BJ (cell line): ENCODE measurements at regions not wholly inside any gene's neighbourhood (a gene's known extent, or its start where the extent isn't known, plus 50 kb on each side); places are given as distances from the start of the nearest gene placed in this dataset.

Experiments used
- CTCF ChIA-PET: fragments of 350-600 bp; formaldehyde crosslinking; extraction: SDS; loops from one replicate; lab custom pipeline; 2021; ENCODE audit warnings: antibody characterized with exemption, inconsistent platforms; lab: Yijun Ruan, JAX
- POLR2A ChIA-PET: fragments of 300-600 bp; sonication (Branson Sonifier 250); formaldehyde crosslinking; extraction: SDS; loops from one replicate; lab custom pipeline; 2021; ENCODE audit warnings: antibody characterized with exemption; lab: Charles Lee
- DNase-seq: peaks from one replicate; pipeline ENCODE4 v3.0.0-alpha.2; 2011; ENCODE audit warnings: low read depth
- H3K27me3 ChIP-seq: 2 replicates; pipeline ENCODE4 v1.6.0; 2011; ENCODE audit warnings: low read length; ENCODE audit not compliant: control insufficient read depth, insufficient read depth
- H3K36me3 ChIP-seq: 2 replicates; pipeline ENCODE4 v1.5.1; 2011; ENCODE audit warnings: low read length; ENCODE audit not compliant: control insufficient read depth, insufficient read depth
- H3K4me3 ChIP-seq: 2 replicates; pipeline ENCODE4 v1.5.1; 2011; ENCODE audit warnings: low read depth, mild to moderate bottlenecking, control low read depth, low read length
- CTCF ChIP-seq: IDR thresholded peaks from 2 replicates; pipeline ENCODE4 v1.5.1; 2011; ENCODE audit warnings: low read depth, mild to moderate bottlenecking, control low read depth, inconsistent platforms, low read length, moderate library complexity; ENCODE audit not compliant: insufficient read depth

- no peak for TF ChIP-seq CTCF
- Histone ChIP-seq H3K4me3 (no peak overlapping the region), H3K27me3 (no peaks in the 10 kb centered on the region), H3K36me3 (no peaks in the 10 kb centered on the region)
- no peak for DNase-seq
- ChIA-PET POLR2A (interaction anchor here (0.6 kb wide), 1 partner anchor 508 kb away, joined by 3 read pairs; no protein-coding TSS in a partner anchor), CTCF (no interaction called here)
Measured at GRCh38 chr2:82062463-82062862, 1757.9 kb upstream of the LRRTM1 start.

- POLR2A ChIA-PET = no interaction called here
- Histone ChIP-seq H3K27me3 (no peaks in the 10 kb centered on the region), H3K4me3 (no peak overlapping the region), H3K36me3 (no peaks in the 10 kb centered on the region)
- no peak for DNase-seq
- no peak for TF ChIP-seq CTCF
- CTCF ChIA-PET = no interaction called here
Measured at GRCh38 chr2:82055846-82056245, 1751.3 kb upstream of the LRRTM1 start.

- Histone ChIP-seq H3K36me3 (no peaks in the 10 kb centered on the region), H3K4me3 (no peak overlapping the region), H3K27me3 (no peaks in the 10 kb centered on the region)
- CTCF ChIA-PET = no interaction called here
- no peak for DNase-seq
- POLR2A ChIA-PET = no interaction called here
- TF ChIP-seq CTCF = no peak
Measured at GRCh38 chr2:82043867-82044266, 1739.3 kb upstream of the LRRTM1 start.

- CTCF ChIA-PET = interaction anchor here (0.6 kb wide), 1 partner anchor 1185 kb away, joined by 4 read pairs; no protein-coding TSS in a partner anchor
- Histone ChIP-seq H3K36me3 (no peaks in the 10 kb centered on the region), H3K27me3 (no peaks in the 10 kb centered on the region), H3K4me3 (no peak overlapping the region)
- no peak for DNase-seq
- POLR2A ChIA-PET = no interaction called here
- TF ChIP-seq CTCF = no peak
Measured at GRCh38 chr2:82027921-82028615, 1723.5 kb upstream of the LRRTM1 start.

GRCh38 chr2:82023710-82024109 is 1719.2 kb upstream of the LRRTM1 start:
- ChIA-PET CTCF (no interaction called here), POLR2A (no interaction called here)
- no peaks in the 10 kb centered on the region for H3K36me3 ChIP-seq
- no peak for TF ChIP-seq CTCF
- no peak for DNase-seq
- no peaks in the 10 kb centered on the region for H3K27me3 ChIP-seq
- H3K4me3 ChIP-seq = no peak overlapping the region
